Neuron (in vitro differentiated cells): ENCODE measurements at regions not wholly inside any gene's neighbourhood (a gene's known extent, or its start where the extent isn't known, plus 50 kb on each side); places are given as distances from the start of the nearest gene placed in this dataset.

Experiments
- H2AFZ ChIP-seq: one replicate; pipeline ENCODE4 v1.6.1; 2013; ENCODE audit warnings: low read depth, mild to moderate bottlenecking, inconsistent platforms, low read length, moderate library complexity
- H3K27me3 ChIP-seq: one replicate; pipeline ENCODE4 v1.6.1; 2013; ENCODE audit warnings: low read length; ENCODE audit not compliant: insufficient read depth
- H3K36me3 ChIP-seq: one replicate; pipeline ENCODE4 v1.6.1; 2013; ENCODE audit warnings: low read length; ENCODE audit not compliant: insufficient read depth
- H3K4me1 ChIP-seq: one replicate; pipeline ENCODE4 v1.6.1; 2013; ENCODE audit warnings: low read length; ENCODE audit not compliant: insufficient read depth
- H3K4me3 ChIP-seq: 2 replicates; pipeline ENCODE4 v1.5.1; 2013; ENCODE audit warnings: mild to moderate bottlenecking, low read length, moderate library complexity
- H3K9me3 ChIP-seq: one replicate; pipeline ENCODE4 v1.6.1; 2013; ENCODE audit warnings: low read length

DNA sequence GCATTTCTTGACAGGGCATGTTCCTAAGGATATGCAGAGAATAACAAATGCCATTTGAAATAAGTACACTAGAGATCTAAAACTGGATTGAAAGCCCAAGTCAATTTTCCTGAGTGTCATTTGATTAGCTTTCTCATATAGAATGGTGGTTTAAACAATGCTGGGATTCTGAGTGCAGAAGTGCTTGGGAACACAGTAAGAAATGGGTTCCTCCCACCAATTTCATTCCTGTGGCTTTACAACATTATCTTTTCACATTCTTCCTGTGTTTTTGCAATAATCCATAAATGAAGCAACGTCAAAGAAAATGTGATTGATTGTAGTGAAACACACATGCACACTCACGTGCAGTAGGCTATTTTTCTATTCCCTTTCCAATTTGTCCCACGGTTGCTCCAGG lies 1858.4 kb upstream of the PIK3C3 start:
- H2AFZ ChIP-seq, result no peak overlapping the region
- H3K4me3 ChIP-seq, result no peak overlapping the region
- peaks cover 2% of the 10 kb centered on the region for H3K4me1 ChIP-seq
- H3K36me3 ChIP-seq, result no peaks in the 10 kb centered on the region
- no peaks in the 10 kb centered on the region for H3K9me3 ChIP-seq
- H3K27me3 ChIP-seq, result no peaks in the 10 kb centered on the region

- H3K27me3 ChIP-seq, result no peaks in the 10 kb centered on the region
- no peaks in the 10 kb centered on the region for H3K9me3 ChIP-seq
- H3K4me1 ChIP-seq, result peaks cover 2% of the 10 kb centered on the region
- H3K4me3 ChIP-seq, result no peak overlapping the region
- H2AFZ ChIP-seq, result no peak overlapping the region
- H3K36me3 ChIP-seq, result no peaks in the 10 kb centered on the region
These were observed 1860.6 kb upstream of the PIK3C3 start for GRCh38 chr18:40094441-40094840.

GRCh38 chr18:40088130-40088529 lies 1866.9 kb upstream of the PIK3C3 start:
- no peak overlapping the region for H2AFZ ChIP-seq
- H3K4me1 ChIP-seq, result peaks cover 2% of the 10 kb centered on the region
- H3K27me3 ChIP-seq, result no peaks in the 10 kb centered on the region
- H3K9me3 ChIP-seq, result no peaks in the 10 kb centered on the region
- H3K36me3 ChIP-seq, result no peaks in the 10 kb centered on the region
- H3K4me3 ChIP-seq, result no peak overlapping the region

GRCh38 chr18:40079786-40080185 lies 1875.2 kb upstream of the PIK3C3 start:
- Histone ChIP-seq H3K9me3 (no peaks in the 10 kb centered on the region), H3K36me3 (no peaks in the 10 kb centered on the region), H3K27me3 (no peaks in the 10 kb centered on the region), H2AFZ (no peak overlapping the region), H3K4me3 (no peak overlapping the region), H3K4me1 (no peaks in the 10 kb centered on the region)

- H2AFZ ChIP-seq, result no peak overlapping the region
- H3K4me1 ChIP-seq, result peaks cover 2% of the 10 kb centered on the region
- H3K36me3 ChIP-seq, result no peaks in the 10 kb centered on the region
- no peaks in the 10 kb centered on the region for H3K27me3 ChIP-seq
- no peaks in the 10 kb centered on the region for H3K9me3 ChIP-seq
- H3K4me3 ChIP-seq, result no peak overlapping the region
These were observed 1879.4 kb upstream of the PIK3C3 start for GRCh38 chr18:40075616-40076015.

GRCh38 chr18:40072761-40073160 lies 1882.3 kb upstream of the PIK3C3 start:
- no peaks in the 10 kb centered on the region for H3K27me3 ChIP-seq
- H2AFZ ChIP-seq, result no peak overlapping the region
- H3K4me1 ChIP-seq, result peaks cover 2% of the 10 kb centered on the region
- H3K4me3 ChIP-seq, result no peak overlapping the region
- no peaks in the 10 kb centered on the region for H3K36me3 ChIP-seq
- H3K9me3 ChIP-seq, result no peaks in the 10 kb centered on the region

- Histone ChIP-seq H3K36me3 (no peaks in the 10 kb centered on the region), H3K4me1 (no peaks in the 10 kb centered on the region), H3K4me3 (no peak overlapping the region), H3K27me3 (no peaks in the 10 kb centered on the region), H3K9me3 (no peaks in the 10 kb centered on the region), H2AFZ (no peak overlapping the region)
These were observed 1888.7 kb upstream of the PIK3C3 start for GRCh38 chr18:40066368-40066767.

- no peaks in the 10 kb centered on the region for H3K9me3 ChIP-seq
- no peaks in the 10 kb centered on the region for H3K4me1 ChIP-seq
- H2AFZ ChIP-seq, result no peak overlapping the region
- H3K27me3 ChIP-seq, result no peaks in the 10 kb centered on the region
- no peak overlapping the region for H3K4me3 ChIP-seq
- H3K36me3 ChIP-seq, result no peaks in the 10 kb centered on the region
These were observed 1891.5 kb upstream of the PIK3C3 start for GRCh38 chr18:40063488-40063887.

DNA sequence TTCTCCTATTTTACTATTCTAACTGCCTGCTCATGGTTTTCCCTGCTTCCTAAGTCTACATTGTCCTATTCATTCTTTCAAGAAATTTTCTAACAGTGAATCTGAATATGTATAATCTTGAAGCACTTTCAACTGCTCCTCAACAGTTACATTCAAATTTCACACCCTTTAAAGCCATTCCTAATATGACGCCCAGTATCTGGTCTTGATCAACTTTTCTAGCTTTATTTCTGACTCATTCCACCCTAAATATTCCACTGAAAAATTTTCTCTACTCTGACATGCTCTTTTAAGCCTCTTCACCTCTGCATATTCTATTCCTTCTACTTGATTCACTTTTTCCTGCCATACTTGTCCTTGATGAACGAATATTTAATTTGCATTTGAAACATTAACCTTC lies 1893.9 kb upstream of the PIK3C3 start:
- no peaks in the 10 kb centered on the region for H3K4me1 ChIP-seq
- H3K4me3 ChIP-seq, result no peak overlapping the region
- no peaks in the 10 kb centered on the region for H3K9me3 ChIP-seq
- H3K27me3 ChIP-seq, result no peaks in the 10 kb centered on the region
- H3K36me3 ChIP-seq, result no peaks in the 10 kb centered on the region
- no peak overlapping the region for H2AFZ ChIP-seq

GRCh38 chr18:40060562-40060961 lies 1894.5 kb upstream of the PIK3C3 start:
- H3K4me1 ChIP-seq, result no peaks in the 10 kb centered on the region
- no peaks in the 10 kb centered on the region for H3K9me3 ChIP-seq
- no peaks in the 10 kb centered on the region for H3K27me3 ChIP-seq
- H2AFZ ChIP-seq, result no peak overlapping the region
- H3K36me3 ChIP-seq, result no peaks in the 10 kb centered on the region
- H3K4me3 ChIP-seq, result no peak overlapping the region

- no peak overlapping the region for H3K4me3 ChIP-seq
- H3K27me3 ChIP-seq, result no peaks in the 10 kb centered on the region
These were observed 1896.0 kb upstream of the PIK3C3 start for GRCh38 chr18:40058811-40059570.

DNA sequence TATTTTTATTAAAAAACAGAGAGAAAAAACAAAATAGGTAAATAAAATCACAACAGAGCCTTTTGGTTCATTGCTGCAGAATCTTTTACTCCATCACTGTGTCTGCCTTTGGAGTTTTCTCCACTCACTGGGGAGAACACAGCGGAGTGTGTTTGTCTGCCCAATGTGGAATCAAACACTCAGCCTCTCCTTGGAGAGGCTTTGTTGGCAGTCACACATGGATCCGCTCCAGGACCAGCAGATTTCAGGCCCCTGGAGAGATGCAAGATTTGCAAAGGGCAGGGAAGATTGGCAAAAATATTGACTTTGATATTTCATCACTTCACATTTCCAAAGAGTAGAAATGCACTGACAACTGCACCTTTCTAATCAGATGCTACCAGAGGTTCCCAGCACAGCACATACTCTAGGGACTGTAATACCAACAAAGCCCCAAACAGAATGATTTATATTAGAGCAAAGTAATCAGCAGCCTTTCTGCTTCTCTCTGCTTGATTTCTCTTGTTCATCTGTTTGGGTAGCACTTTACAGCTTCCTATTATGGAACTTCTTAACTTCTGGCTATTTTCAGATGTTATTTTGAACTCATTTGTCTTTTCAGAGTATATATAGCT lies 1898.8 kb upstream of the PIK3C3 start:
- Histone ChIP-seq H3K9me3 (no peaks in the 10 kb centered on the region), H3K4me3 (no peak overlapping the region), H3K4me1 (no peaks in the 10 kb centered on the region), H2AFZ (no peak overlapping the region), H3K36me3 (no peaks in the 10 kb centered on the region), H3K27me3 (no peaks in the 10 kb centered on the region)

More at GRCh38 chr18:40058811-40059570, 1896.0 kb upstream of the PIK3C3 start:
- Histone ChIP-seq H3K9me3 (no peaks in the 10 kb centered on the region), H2AFZ (no peak overlapping the region), H3K36me3 (no peaks in the 10 kb centered on the region), H3K4me1 (no peaks in the 10 kb centered on the region)

DNA sequence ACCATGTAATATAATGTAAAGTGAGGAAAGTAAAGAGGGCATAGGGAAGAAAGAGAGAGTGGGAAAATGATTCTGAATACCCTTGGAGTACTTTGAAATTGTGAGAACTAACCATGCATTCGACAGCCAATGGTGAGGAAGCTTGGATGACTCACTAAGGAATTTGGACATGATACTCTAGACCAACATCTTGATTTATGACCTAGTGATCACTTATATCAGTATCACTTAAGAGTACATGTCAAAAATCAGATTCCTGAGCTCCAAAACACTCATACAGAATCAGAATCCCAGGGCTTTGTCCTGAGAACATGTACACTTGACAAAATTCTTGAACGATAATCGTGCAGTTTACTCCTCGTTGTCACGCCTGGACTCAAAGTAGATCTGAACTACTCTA lies 1899.8 kb upstream of the PIK3C3 start:
- H3K4me1 ChIP-seq, result no peaks in the 10 kb centered on the region
- no peak overlapping the region for H2AFZ ChIP-seq
- no peaks in the 10 kb centered on the region for H3K36me3 ChIP-seq
- no peak overlapping the region for H3K4me3 ChIP-seq
- H3K9me3 ChIP-seq, result no peaks in the 10 kb centered on the region
- no peaks in the 10 kb centered on the region for H3K27me3 ChIP-seq

DNA sequence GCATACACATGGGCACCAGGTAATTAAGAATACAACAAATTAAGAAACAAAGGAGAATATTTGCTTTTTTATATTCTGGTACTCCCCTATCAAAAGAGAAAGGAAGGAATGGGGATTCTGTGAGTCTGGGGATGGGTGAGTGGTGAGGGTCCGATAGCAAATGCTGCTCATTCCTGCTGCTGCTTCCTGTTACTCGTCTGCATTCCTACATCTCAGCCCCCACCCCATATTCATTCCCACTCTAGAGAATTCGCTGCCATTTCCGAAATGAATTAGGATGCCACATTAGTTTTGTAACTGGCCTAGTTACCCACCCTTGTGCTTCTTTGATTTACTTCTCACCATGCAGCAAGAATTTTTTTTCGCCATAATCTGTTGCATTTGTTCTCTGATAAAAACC lies 1905.3 kb upstream of the PIK3C3 start:
- Histone ChIP-seq H3K4me3 (no peak overlapping the region), H3K9me3 (no peaks in the 10 kb centered on the region), H3K4me1 (no peaks in the 10 kb centered on the region), H3K36me3 (no peaks in the 10 kb centered on the region), H2AFZ (no peak overlapping the region), H3K27me3 (no peaks in the 10 kb centered on the region)
